CD4-positive, CD25-positive, alpha-beta regulatory T cell (primary cell): ENCODE measurements at regions not wholly inside any gene's neighbourhood (a gene's known extent, or its start where the extent isn't known, plus 50 kb on each side); places are given as distances from the start of the nearest gene placed in this dataset.

Experiments used
- ATAC-seq, 2 donors: fragments of 150-1000 bp; cut with Tn5 transposase; one replicate each; pipeline ENCODE4 v1.10.0; 2021; ENCODE audit warnings: low read depth in 2 of 2, moderate number of reproducible peaks in 2 of 2, moderate library complexity in 1 of 2
- DNase-seq, 3 donors: peaks; one replicate each; pipeline versions ENCODE4 v3.0.0 to v3.0.0-alpha.2; 2012 to 2022; ENCODE audit warnings: mixed read lengths in 1 of 3
- H3K27ac ChIP-seq: one replicate; pipeline ENCODE4 v1.7.0; 2013; ENCODE audit warnings: mild to moderate bottlenecking, low read length; ENCODE audit not compliant: insufficient read depth, poor library complexity, severe bottlenecking
- H3K27me3 ChIP-seq: one replicate; pipeline ENCODE4 v1.7.0; 2013; ENCODE audit warnings: low read length; ENCODE audit not compliant: control insufficient read depth, insufficient read depth
- H3K36me3 ChIP-seq: one replicate; pipeline ENCODE4 v1.7.0; 2013; ENCODE audit warnings: mild to moderate bottlenecking, low read length, moderate library complexity; ENCODE audit not compliant: control insufficient read depth, insufficient read depth
- H3K4me1 ChIP-seq: 2 replicates; pipeline ENCODE4 v1.7.0; 2013; ENCODE audit warnings: mild to moderate bottlenecking, low read length; ENCODE audit not compliant: insufficient read depth, control insufficient read depth, poor library complexity, severe bottlenecking
- H3K4me3 ChIP-seq: one replicate; pipeline ENCODE4 v1.7.0; 2013; ENCODE audit warnings: low read depth, mild to moderate bottlenecking, low read length, moderate library complexity
- H3K9me3 ChIP-seq, 2 experiments: 1 replicate in 1 of 2; 2 replicates in 1 of 2; pipeline ENCODE4 v1.7.0; 2013; ENCODE audit warnings: low read length in 2 of 2, mild to moderate bottlenecking in 1 of 2, moderate library complexity in 1 of 2; ENCODE audit not compliant: control insufficient read depth in 2 of 2
- H3K27ac Mint-ChIP-seq, 3 donors: one replicate each; pipeline ENCODE4 v1.8.0; 2020 to 2022; ENCODE audit warnings: mild to moderate bottlenecking in 3 of 3, mixed read lengths in 3 of 3, moderate library complexity in 2 of 3
- H3K27me3 Mint-ChIP-seq: one replicate; pipeline ENCODE4 v1.8.0; 2022; ENCODE audit warnings: mild to moderate bottlenecking, mixed read lengths
- H3K36me3 Mint-ChIP-seq: one replicate; pipeline ENCODE4 v1.8.0; 2020; ENCODE audit warnings: mixed read lengths
- H3K4me1 Mint-ChIP-seq, 4 donors: one replicate each; pipeline ENCODE4 v1.8.0; 2020 to 2022; ENCODE audit warnings: mixed read lengths in 4 of 4, mild to moderate bottlenecking in 1 of 4
- H3K4me3 Mint-ChIP-seq, 4 donors: one replicate each; pipeline ENCODE4 v1.8.0; 2020 to 2022; ENCODE audit warnings: mild to moderate bottlenecking in 4 of 4, mixed read lengths in 4 of 4, moderate library complexity in 3 of 4
- H3K9me3 Mint-ChIP-seq, 7 donors: one replicate each; pipeline ENCODE4 v1.8.0; 2020 to 2022; ENCODE audit warnings: mixed read lengths in 7 of 7, mild to moderate bottlenecking in 3 of 7, moderate library complexity in 2 of 7

- Mint-ChIP-seq H3K4me1 (no peaks in the 10 kb centered on the region), H3K4me3 (no peak overlapping the region), H3K9me3 (peaks cover 0 to 3% (median 0%) of the 10 kb centered on the region in 7 donors), H3K27ac (no peak overlapping the region), H3K27me3 (no peaks in the 10 kb centered on the region), H3K36me3 (no peaks in the 10 kb centered on the region)
- no peaks in the 10 kb centered on the region for H3K36me3 ChIP-seq
- no peaks in the 10 kb centered on the region for H3K27me3 ChIP-seq
- H3K4me1 ChIP-seq: no peaks in the 10 kb centered on the region
- H3K27ac ChIP-seq: no peak overlapping the region
- no peak overlapping the region for H3K4me3 ChIP-seq
- DNase-seq (no peak), ATAC-seq (no peak)
- no peaks in the 10 kb centered on the region for H3K9me3 ChIP-seq
Observed at GRCh38 chr9:21657966-21658667, 144.3 kb upstream of the MTAP start.

- Histone ChIP-seq H3K27me3 (no peaks in the 10 kb centered on the region), H3K4me3 (no peak overlapping the region), H3K9me3 (no peaks in the 10 kb centered on the region), H3K36me3 (no peaks in the 10 kb centered on the region), H3K4me1 (no peaks in the 10 kb centered on the region), H3K27ac (no peak overlapping the region)
- Mint-ChIP-seq H3K9me3 (peaks cover 0 to 3% (median 0%) of the 10 kb centered on the region in 7 donors), H3K4me3 (no peak overlapping the region), H3K4me1 (no peaks in the 10 kb centered on the region), H3K27ac (no peak overlapping the region), H3K36me3 (no peaks in the 10 kb centered on the region), H3K27me3 (no peaks in the 10 kb centered on the region)
- ATAC-seq (no peak), DNase-seq (no peak)
Observed at GRCh38 chr9:21660976-21661375, 141.5 kb upstream of the MTAP start.

- DNase-seq: no peak
Observed at GRCh38 chr9:21661626-21662025, 140.8 kb upstream of the MTAP start.

GRCh38 chr9:21668516-21668915, 133.9 kb upstream of the MTAP start:
- H3K4me3 Mint-ChIP-seq: no peak overlapping the region
- DNase-seq (no peak), ATAC-seq (no peak)
- no peaks in the 10 kb centered on the region for H3K4me1 Mint-ChIP-seq
- Histone ChIP-seq H3K36me3 (no peaks in the 10 kb centered on the region), H3K9me3 (no peaks in the 10 kb centered on the region), H3K27me3 (no peaks in the 10 kb centered on the region), H3K27ac (no peak overlapping the region), H3K4me3 (no peak overlapping the region), H3K4me1 (no peaks in the 10 kb centered on the region)
- H3K9me3 Mint-ChIP-seq: peaks cover 0 to 1% (median 0%) of the 10 kb centered on the region in 7 donors
- no peaks in the 10 kb centered on the region for H3K36me3 Mint-ChIP-seq
- peaks cover 8% of the 10 kb centered on the region for H3K27me3 Mint-ChIP-seq
- H3K27ac Mint-ChIP-seq: no peak overlapping the region

More at GRCh38 chr9:21661626-21662025, 140.8 kb upstream of the MTAP start:
- H3K27me3 Mint-ChIP-seq: no peaks in the 10 kb centered on the region
- no peak for ATAC-seq
- no peaks in the 10 kb centered on the region for H3K36me3 Mint-ChIP-seq
- Histone ChIP-seq H3K4me3 (no peak overlapping the region), H3K9me3 (no peaks in the 10 kb centered on the region), H3K27me3 (no peaks in the 10 kb centered on the region), H3K27ac (no peak overlapping the region), H3K4me1 (no peaks in the 10 kb centered on the region), H3K36me3 (no peaks in the 10 kb centered on the region)
- H3K4me1 Mint-ChIP-seq: no peaks in the 10 kb centered on the region
- no peak overlapping the region for H3K4me3 Mint-ChIP-seq
- no peak overlapping the region for H3K27ac Mint-ChIP-seq
- H3K9me3 Mint-ChIP-seq: peaks cover 0 to 3% (median 0%) of the 10 kb centered on the region in 7 donors

- no peaks in the 10 kb centered on the region for H3K27me3 ChIP-seq
- DNase-seq (no peak), ATAC-seq (no peak)
- no peaks in the 10 kb centered on the region for H3K36me3 ChIP-seq
- no peaks in the 10 kb centered on the region for H3K4me1 Mint-ChIP-seq
- H3K36me3 Mint-ChIP-seq: no peaks in the 10 kb centered on the region
- no peak overlapping the region for H3K4me3 Mint-ChIP-seq
- no peak overlapping the region for H3K4me3 ChIP-seq
- no peaks in the 10 kb centered on the region for H3K4me1 ChIP-seq
- peaks cover 8% of the 10 kb centered on the region for H3K27me3 Mint-ChIP-seq
- no peaks in the 10 kb centered on the region for H3K9me3 Mint-ChIP-seq
- no peaks in the 10 kb centered on the region for H3K9me3 ChIP-seq
- H3K27ac Mint-ChIP-seq: no peak overlapping the region
- no peak overlapping the region for H3K27ac ChIP-seq
Observed at GRCh38 chr9:21669701-21670100, 132.7 kb upstream of the MTAP start.

GRCh38 chr9:21670374-21670773, 132.1 kb upstream of the MTAP start:
- no peak overlapping the region for H3K27ac Mint-ChIP-seq
- H3K4me1 Mint-ChIP-seq: no peaks in the 10 kb centered on the region
- DNase-seq (peak in 1 of 3 donors; percentile 8), ATAC-seq (no peak)
- no peak overlapping the region for H3K4me3 ChIP-seq
- no peaks in the 10 kb centered on the region for H3K36me3 ChIP-seq
- no peaks in the 10 kb centered on the region for H3K9me3 Mint-ChIP-seq
- no peaks in the 10 kb centered on the region for H3K36me3 Mint-ChIP-seq
- H3K27ac ChIP-seq: no peak overlapping the region
- peaks cover 8% of the 10 kb centered on the region for H3K27me3 Mint-ChIP-seq
- no peaks in the 10 kb centered on the region for H3K9me3 ChIP-seq
- H3K4me3 Mint-ChIP-seq: no peak overlapping the region
- H3K27me3 ChIP-seq: no peaks in the 10 kb centered on the region
- no peaks in the 10 kb centered on the region for H3K4me1 ChIP-seq

GRCh38 chr9:21672140-21672539, 130.3 kb upstream of the MTAP start:
- Mint-ChIP-seq H3K27ac (no peak overlapping the region), H3K9me3 (no peaks in the 10 kb centered on the region), H3K4me3 (no peak overlapping the region), H3K36me3 (no peaks in the 10 kb centered on the region), H3K27me3 (peaks cover 8% of the 10 kb centered on the region), H3K4me1 (no peaks in the 10 kb centered on the region)
- Histone ChIP-seq H3K4me3 (no peak overlapping the region), H3K9me3 (no peaks in the 10 kb centered on the region), H3K27ac (no peak overlapping the region), H3K4me1 (no peaks in the 10 kb centered on the region), H3K36me3 (no peaks in the 10 kb centered on the region), H3K27me3 (no peaks in the 10 kb centered on the region)
- no peak for DNase-seq
- no peak for ATAC-seq

- Histone ChIP-seq H3K27ac (no peak overlapping the region), H3K4me1 (no peaks in the 10 kb centered on the region), H3K27me3 (no peaks in the 10 kb centered on the region), H3K4me3 (no peak overlapping the region), H3K9me3 (no peaks in the 10 kb centered on the region), H3K36me3 (no peaks in the 10 kb centered on the region)
- H3K27ac Mint-ChIP-seq: no peak overlapping the region
- no peak overlapping the region for H3K4me3 Mint-ChIP-seq
- no peak for ATAC-seq
- no peak for DNase-seq
- no peaks in the 10 kb centered on the region for H3K4me1 Mint-ChIP-seq
- no peaks in the 10 kb centered on the region for H3K36me3 Mint-ChIP-seq
- H3K9me3 Mint-ChIP-seq: no peaks in the 10 kb centered on the region
- peaks cover 8% of the 10 kb centered on the region for H3K27me3 Mint-ChIP-seq
Observed at GRCh38 chr9:21672761-21673160, 129.7 kb upstream of the MTAP start.
